ENCODE measurements at regions not wholly inside any gene's neighbourhood (a gene's known extent, or its start where the extent isn't known, plus 50 kb on each side); places are given as distances from the start of the nearest gene placed in this dataset.

- in situ Hi-C loops (cut with HindIII; ENCODE audit: low pct_ligation_motif_present, low sequenced_read_pairs) = no loop called here
- no peaks in the 10 kb centered on the region for H3K27me3 ChIP-seq (replicated peaks)
- no peak overlapping the region for H3K4me3 ChIP-seq (ENCODE audit: low read depth, low read length)
- TF ChIP-seq CTCF (IDR thresholded peaks at IDR 0.05; ENCODE audit: low read depth, low read length, missing control alignments) = no peak
- no peak for DNase-seq
- H3K36me3 ChIP-seq (replicated peaks) = no peaks in the 10 kb centered on the region
- H3K27ac ChIP-seq = no peak overlapping the region
Observed at GRCh38 chrX:94612140-94612539, 938.1 kb downstream of the FAM133A start.

- no peak for TF ChIP-seq CTCF (IDR thresholded peaks at IDR 0.05; ENCODE audit: low read depth, low read length, missing control alignments)
- in situ Hi-C loops (cut with HindIII; ENCODE audit: low pct_ligation_motif_present, low sequenced_read_pairs) = no loop called here
- Histone ChIP-seq H3K27me3 (replicated peaks) (no peaks in the 10 kb centered on the region), H3K36me3 (replicated peaks) (no peaks in the 10 kb centered on the region), H3K27ac (no peak overlapping the region), H3K4me3 (ENCODE audit: low read depth, low read length) (no peak overlapping the region)
- no peak for DNase-seq
Observed at GRCh38 chrX:94633237-94633636, 959.2 kb downstream of the FAM133A start.

GRCh38 chrX:94635003-94635402 lies 961.0 kb downstream of the FAM133A start:
- no peak overlapping the region for H3K4me3 ChIP-seq (ENCODE audit: low read depth, low read length)
- TF ChIP-seq CTCF (IDR thresholded peaks at IDR 0.05; ENCODE audit: low read depth, low read length, missing control alignments) = no peak
- H3K27me3 ChIP-seq (replicated peaks) = no peaks in the 10 kb centered on the region
- no peak overlapping the region for H3K27ac ChIP-seq
- H3K36me3 ChIP-seq (replicated peaks) = no peaks in the 10 kb centered on the region
- in situ Hi-C loops (cut with HindIII; ENCODE audit: low pct_ligation_motif_present, low sequenced_read_pairs) = no loop called here
- DNase-seq = no peak

GRCh38 chrX:94645726-94646125 lies 971.7 kb downstream of the FAM133A start:
- Histone ChIP-seq H3K27ac (no peak overlapping the region), H3K27me3 (replicated peaks) (no peaks in the 10 kb centered on the region), H3K4me3 (ENCODE audit: low read depth, low read length) (no peak overlapping the region), H3K36me3 (replicated peaks) (no peaks in the 10 kb centered on the region)
- DNase-seq = no peak
- no peak for TF ChIP-seq CTCF (IDR thresholded peaks at IDR 0.05; ENCODE audit: low read depth, low read length, missing control alignments)
- in situ Hi-C loops (cut with HindIII; ENCODE audit: low pct_ligation_motif_present, low sequenced_read_pairs) = no loop called here

- no peak overlapping the region for H3K4me3 ChIP-seq (ENCODE audit: low read depth, low read length)
- no peaks in the 10 kb centered on the region for H3K36me3 ChIP-seq (replicated peaks)
- in situ Hi-C loops (cut with HindIII; ENCODE audit: low pct_ligation_motif_present, low sequenced_read_pairs) = no loop called here
- TF ChIP-seq CTCF (IDR thresholded peaks at IDR 0.05; ENCODE audit: low read depth, low read length, missing control alignments) = no peak
- DNase-seq = no peak
- no peaks in the 10 kb centered on the region for H3K27me3 ChIP-seq (replicated peaks)
- H3K27ac ChIP-seq = no peak overlapping the region
Observed at GRCh38 chrX:94655180-94655579, 981.2 kb downstream of the FAM133A start.

- no peaks in the 10 kb centered on the region for H3K36me3 ChIP-seq (replicated peaks)
- H3K27me3 ChIP-seq (replicated peaks) = no peaks in the 10 kb centered on the region
- no peak for TF ChIP-seq CTCF (IDR thresholded peaks at IDR 0.05; ENCODE audit: low read depth, low read length, missing control alignments)
- no peak overlapping the region for H3K4me3 ChIP-seq (ENCODE audit: low read depth, low read length)
- no peak overlapping the region for H3K27ac ChIP-seq
- in situ Hi-C loops (cut with HindIII; ENCODE audit: low pct_ligation_motif_present, low sequenced_read_pairs) = no loop called here
- no peak for DNase-seq
Observed at GRCh38 chrX:94662689-94663088, 988.7 kb downstream of the FAM133A start.
